GM12878 (cell line): ENCODE measurements at regions not wholly inside any gene's neighbourhood (a gene's known extent, or its start where the extent isn't known, plus 50 kb on each side); places are given as distances from the start of the nearest gene placed in this dataset.

Source experiments
- EP300 ChIP-seq, 2 experiments: fragments of 150-350 bp in 1 of 2; IDR thresholded peaks; 2 replicates each; pipeline ENCODE4 v1.6.1; 2011 to 2012; ENCODE audit warnings: low read depth in 2 of 2, low read length in 2 of 2, borderline replicate concordance in 1 of 2, improper control_type of control experiment in 1 of 2, inconsistent platforms in 1 of 2; ENCODE audit not compliant: control insufficient read depth in 1 of 2
- EZH2 ChIP-seq: IDR thresholded peaks from 2 replicates; pipeline ENCODE4 v1.6.1; 2012; ENCODE audit warnings: low read depth, mild to moderate bottlenecking, control low read depth, inconsistent platforms, low read length, borderline replicate concordance; ENCODE audit not compliant: control insufficient read depth
- HDAC2 ChIP-seq: fragments of 200-600 bp; sonication (generic); IDR thresholded peaks from 2 replicates; pipeline ENCODE4 v1.6.1; 2017
- IRF4 ChIP-seq: IDR thresholded peaks from 2 replicates; pipeline ENCODE4 v1.6.1; 2011; ENCODE audit warnings: low read depth, low read length
- RB1 ChIP-seq: fragments of 450-650 bp; formaldehyde crosslinking; IDR thresholded peaks from 2 replicates; pipeline ENCODE4 v1.6.1; 2017; ENCODE audit warnings: mild to moderate bottlenecking, borderline replicate concordance
- SRF ChIP-seq, 2 experiments: IDR thresholded peaks; 2 replicates each; pipeline ENCODE4 v1.6.1; 2011; ENCODE audit warnings: low read depth in 2 of 2, low read length in 2 of 2, mild to moderate bottlenecking in 1 of 2, moderate library complexity in 1 of 2
- ZNF207 ChIP-seq: fragments of 450-650 bp; IDR thresholded peaks from 2 replicates; pipeline ENCODE4 v1.6.1; 2014; ENCODE audit warnings: antibody characterized with exemption, mild to moderate bottlenecking, borderline replicate concordance
- TF ChIP-seq, protein P1 (sequence below): fragments of 450-650 bp; formaldehyde crosslinking; IDR thresholded peaks from 2 replicates; pipeline ENCODE4 v1.5.0; 2022; ENCODE audit warnings: mild to moderate bottlenecking, missing genetic modification characterization
- TF ChIP-seq, protein P2 (sequence below): fragments of 450-650 bp; IDR thresholded peaks from 2 replicates; pipeline ENCODE4 v1.6.1; 2017; ENCODE audit warnings: mild to moderate bottlenecking, moderate library complexity
- TF ChIP-seq, protein P3 (sequence below): IDR thresholded peaks from 2 replicates; pipeline ENCODE4 v1.6.1; 2012; ENCODE audit warnings: low read depth, low read length, improper control_type of control experiment

DNA sequence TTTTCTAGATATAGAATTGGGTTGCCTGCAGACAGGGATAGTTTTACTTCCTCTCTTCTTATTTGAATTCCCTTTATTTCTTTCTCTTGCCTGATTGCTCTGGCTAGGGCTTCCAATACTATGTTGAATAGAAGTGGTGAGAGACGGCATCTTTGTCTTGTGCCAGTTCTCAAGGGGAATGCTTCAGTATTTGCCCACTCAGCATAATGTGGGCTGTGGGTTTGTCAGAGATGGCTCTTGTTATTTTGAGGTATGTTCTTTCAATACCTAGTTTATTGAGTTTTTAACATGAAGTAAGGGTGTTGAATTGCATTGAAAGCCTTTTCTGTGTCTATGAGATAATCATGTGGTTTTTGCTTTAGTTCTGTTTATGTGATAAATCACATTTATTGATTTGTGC, 273.9 kb upstream of the CHORDC1 start (continued):
- TF ChIP-seq, protein P1, sequence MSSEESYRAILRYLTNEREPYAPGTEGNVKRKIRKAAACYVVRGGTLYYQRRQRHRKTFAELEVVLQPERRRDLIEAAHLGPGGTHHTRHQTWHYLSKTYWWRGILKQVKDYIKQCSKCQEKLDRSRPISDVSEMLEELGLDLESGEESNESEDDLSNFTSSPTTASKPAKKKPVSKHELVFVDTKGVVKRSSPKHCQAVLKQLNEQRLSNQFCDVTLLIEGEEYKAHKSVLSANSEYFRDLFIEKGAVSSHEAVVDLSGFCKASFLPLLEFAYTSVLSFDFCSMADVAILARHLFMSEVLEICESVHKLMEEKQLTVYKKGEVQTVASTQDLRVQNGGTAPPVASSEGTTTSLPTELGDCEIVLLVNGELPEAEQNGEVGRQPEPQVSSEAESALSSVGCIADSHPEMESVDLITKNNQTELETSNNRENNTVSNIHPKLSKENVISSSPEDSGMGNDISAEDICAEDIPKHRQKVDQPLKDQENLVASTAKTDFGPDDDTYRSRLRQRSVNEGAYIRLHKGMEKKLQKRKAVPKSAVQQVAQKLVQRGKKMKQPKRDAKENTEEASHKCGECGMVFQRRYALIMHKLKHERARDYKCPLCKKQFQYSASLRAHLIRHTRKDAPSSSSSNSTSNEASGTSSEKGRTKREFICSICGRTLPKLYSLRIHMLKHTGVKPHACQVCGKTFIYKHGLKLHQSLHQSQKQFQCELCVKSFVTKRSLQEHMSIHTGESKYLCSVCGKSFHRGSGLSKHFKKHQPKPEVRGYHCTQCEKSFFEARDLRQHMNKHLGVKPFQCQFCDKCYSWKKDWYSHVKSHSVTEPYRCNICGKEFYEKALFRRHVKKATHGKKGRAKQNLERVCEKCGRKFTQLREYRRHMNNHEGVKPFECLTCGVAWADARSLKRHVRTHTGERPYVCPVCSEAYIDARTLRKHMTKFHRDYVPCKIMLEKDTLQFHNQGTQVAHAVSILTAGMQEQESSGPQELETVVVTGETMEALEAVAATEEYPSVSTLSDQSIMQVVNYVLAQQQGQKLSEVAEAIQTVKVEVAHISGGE (CRISPR knock-in tag), result no peak
- TF ChIP-seq HDAC2 (no peak), EP300 (IDR thresholded peaks at IDR 0.05; ENCODE audit: borderline replicate concordance in 1 of 2, control insufficient read depth in 1 of 2, low read depth in 2 of 2, low read length in 2 of 2) (no peak), SRF (IDR thresholded peaks at IDR 0.05; ENCODE audit: low read depth in 2 of 2, low read length in 2 of 2) (no peak), RB1 (no peak), ZNF207 (no peak), IRF4 (no peak), EZH2 (no peak)
- TF ChIP-seq, protein P2, sequence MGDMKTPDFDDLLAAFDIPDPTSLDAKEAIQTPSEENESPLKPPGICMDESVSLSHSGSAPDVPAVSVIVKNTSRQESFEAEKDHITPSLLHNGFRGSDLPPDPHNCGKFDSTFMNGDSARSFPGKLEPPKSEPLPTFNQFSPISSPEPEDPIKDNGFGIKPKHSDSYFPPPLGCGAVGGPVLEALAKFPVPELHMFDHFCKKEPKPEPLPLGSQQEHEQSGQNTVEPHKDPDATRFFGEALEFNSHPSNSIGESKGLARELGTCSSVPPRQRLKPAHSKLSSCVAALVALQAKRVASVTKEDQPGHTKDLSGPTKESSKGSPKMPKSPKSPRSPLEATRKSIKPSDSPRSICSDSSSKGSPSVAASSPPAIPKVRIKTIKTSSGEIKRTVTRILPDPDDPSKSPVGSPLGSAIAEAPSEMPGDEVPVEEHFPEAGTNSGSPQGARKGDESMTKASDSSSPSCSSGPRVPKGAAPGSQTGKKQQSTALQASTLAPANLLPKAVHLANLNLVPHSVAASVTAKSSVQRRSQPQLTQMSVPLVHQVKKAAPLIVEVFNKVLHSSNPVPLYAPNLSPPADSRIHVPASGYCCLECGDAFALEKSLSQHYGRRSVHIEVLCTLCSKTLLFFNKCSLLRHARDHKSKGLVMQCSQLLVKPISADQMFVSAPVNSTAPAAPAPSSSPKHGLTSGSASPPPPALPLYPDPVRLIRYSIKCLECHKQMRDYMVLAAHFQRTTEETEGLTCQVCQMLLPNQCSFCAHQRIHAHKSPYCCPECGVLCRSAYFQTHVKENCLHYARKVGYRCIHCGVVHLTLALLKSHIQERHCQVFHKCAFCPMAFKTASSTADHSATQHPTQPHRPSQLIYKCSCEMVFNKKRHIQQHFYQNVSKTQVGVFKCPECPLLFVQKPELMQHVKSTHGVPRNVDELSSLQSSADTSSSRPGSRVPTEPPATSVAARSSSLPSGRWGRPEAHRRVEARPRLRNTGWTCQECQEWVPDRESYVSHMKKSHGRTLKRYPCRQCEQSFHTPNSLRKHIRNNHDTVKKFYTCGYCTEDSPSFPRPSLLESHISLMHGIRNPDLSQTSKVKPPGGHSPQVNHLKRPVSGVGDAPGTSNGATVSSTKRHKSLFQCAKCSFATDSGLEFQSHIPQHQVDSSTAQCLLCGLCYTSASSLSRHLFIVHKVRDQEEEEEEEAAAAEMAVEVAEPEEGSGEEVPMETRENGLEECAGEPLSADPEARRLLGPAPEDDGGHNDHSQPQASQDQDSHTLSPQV, result no peak
- TF ChIP-seq, protein P3, sequence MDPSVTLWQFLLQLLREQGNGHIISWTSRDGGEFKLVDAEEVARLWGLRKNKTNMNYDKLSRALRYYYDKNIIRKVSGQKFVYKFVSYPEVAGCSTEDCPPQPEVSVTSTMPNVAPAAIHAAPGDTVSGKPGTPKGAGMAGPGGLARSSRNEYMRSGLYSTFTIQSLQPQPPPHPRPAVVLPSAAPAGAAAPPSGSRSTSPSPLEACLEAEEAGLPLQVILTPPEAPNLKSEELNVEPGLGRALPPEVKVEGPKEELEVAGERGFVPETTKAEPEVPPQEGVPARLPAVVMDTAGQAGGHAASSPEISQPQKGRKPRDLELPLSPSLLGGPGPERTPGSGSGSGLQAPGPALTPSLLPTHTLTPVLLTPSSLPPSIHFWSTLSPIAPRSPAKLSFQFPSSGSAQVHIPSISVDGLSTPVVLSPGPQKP, result no peak
- TF ChIP-seq, all 136 proteins: peak for 0
